Esophagus (tissue), 2 donors: ENCODE measurements at regions not wholly inside any gene's neighbourhood (a gene's known extent, or its start where the extent isn't known, plus 50 kb on each side); places are given as distances from the start of the nearest gene placed in this dataset.
"Not testable (repeated sequence)": the region's sequence is repeated elsewhere in the genome, so short reads cannot be mapped to it uniquely, and the experiment has no call there.

Experiments
- H3K27ac ChIP-seq, 2 donors: one replicate each; pipeline ENCODE4 v1.5.1; 2013; ENCODE audit warnings: low read depth in 2 of 2, mild to moderate bottlenecking in 2 of 2, inconsistent platforms in 1 of 2, low read length in 1 of 2, moderate library complexity in 1 of 2
- H3K27me3 ChIP-seq, 2 donors: one replicate each; pipeline ENCODE4 v1.6.1; 2013; ENCODE audit warnings: low read length in 2 of 2, control low read depth in 1 of 2, mild to moderate bottlenecking in 1 of 2; ENCODE audit not compliant: insufficient read depth in 2 of 2, control insufficient read depth in 1 of 2
- H3K36me3 ChIP-seq, 2 donors: one replicate each; pipeline ENCODE4 v1.6.1; 2013; ENCODE audit warnings: low read length in 1 of 2; ENCODE audit not compliant: control insufficient read depth in 2 of 2, insufficient read depth in 2 of 2
- H3K4me1 ChIP-seq, 2 donors: one replicate each; pipeline ENCODE4 v1.6.1; 2013; ENCODE audit warnings: low read length in 1 of 2; ENCODE audit not compliant: control insufficient read depth in 2 of 2, insufficient read depth in 2 of 2
- H3K4me3 ChIP-seq, 2 donors: one replicate each; pipeline ENCODE4 v1.5.1; 2013; ENCODE audit warnings: low read length in 2 of 2, mild to moderate bottlenecking in 2 of 2, low read depth in 1 of 2, moderate library complexity in 1 of 2
- H3K9me3 ChIP-seq, 2 donors: one replicate each; pipeline ENCODE4 v1.6.1; 2013; ENCODE audit warnings: mild to moderate bottlenecking in 2 of 2, low read depth in 1 of 2, low read length in 1 of 2, moderate library complexity in 1 of 2; ENCODE audit not compliant: control insufficient read depth in 2 of 2, insufficient read depth in 1 of 2
- WGBS, 2 donors: extraction: QIAGEN DNeasy Blood & Tissue Kit; methylation state at CpG; one replicate each; pipeline ENCODE4 v1.1.7; 2013; 5-methylcytosine and 5-hydroxymethylcytosine counted together
- donor health status: healthy with polysubstance abuse.
- donor health status: Bipolar disorder and iron deficiency.

- H3K27me3 ChIP-seq, H3K4me1 ChIP-seq, H3K27ac ChIP-seq, H3K9me3 ChIP-seq, H3K36me3 ChIP-seq, H3K4me3 ChIP-seq: not testable (repeated sequence)
- 67 to 72% methylated on average over 9 to 11 of the region's 11 CpGs for WGBS, 2 donors
These were observed 161.0 kb downstream of the ADRA2C start for GRCh38 chr4:3926969-3927755.

- not testable (repeated sequence) for H3K9me3 ChIP-seq, H3K4me3 ChIP-seq, H3K27ac ChIP-seq, H3K36me3 ChIP-seq, H3K4me1 ChIP-seq, H3K27me3 ChIP-seq
- WGBS, 2 donors = 77 to 83% methylated on average over 5 to 8 of the region's 8 CpGs
These were observed 163.2 kb downstream of the ADRA2C start for GRCh38 chr4:3929431-3929830.

DNA sequence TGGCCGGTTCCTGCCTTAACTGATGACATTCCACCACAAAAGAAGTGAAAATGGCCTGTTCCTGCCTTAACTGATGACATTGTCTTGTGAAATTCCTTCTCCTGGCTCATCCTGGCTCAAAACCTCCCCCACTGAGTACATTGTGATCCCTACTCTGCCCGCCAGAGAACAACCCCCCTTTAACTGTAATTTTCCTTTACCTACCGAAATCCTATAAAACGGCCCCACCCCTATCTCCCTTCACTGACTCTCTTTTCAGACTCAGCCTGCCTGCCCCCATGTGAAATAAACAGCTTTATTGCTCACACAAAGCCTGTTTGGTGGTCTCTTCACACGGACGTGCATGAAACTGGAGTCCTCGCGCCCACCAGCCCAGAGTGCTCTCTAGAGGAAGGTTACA lies 166.5 kb downstream of the ADRA2C start:
- WGBS, 2 donors = 79% methylated on average over 7 of the region's 8 CpGs
- H3K4me1 ChIP-seq = not testable (repeated sequence)

GRCh38 chr4:3935406-3935805 lies 169.2 kb downstream of the ADRA2C start:
- WGBS, 2 donors = 93 to 95% methylated on average over 10 of the region's 10 CpGs
- not testable (repeated sequence) for H3K27me3 ChIP-seq, H3K36me3 ChIP-seq, H3K4me3 ChIP-seq, H3K9me3 ChIP-seq, H3K27ac ChIP-seq, H3K4me1 ChIP-seq

More for the DNA sequence above, 166.5 kb downstream of the ADRA2C start:
- not testable (repeated sequence) for H3K27ac ChIP-seq, H3K36me3 ChIP-seq, H3K4me3 ChIP-seq, H3K9me3 ChIP-seq, H3K27me3 ChIP-seq

GRCh38 chr4:3936184-3936583 lies 170.0 kb downstream of the ADRA2C start:
- Histone ChIP-seq H3K27me3 (no peaks in the 10 kb centered on the region), H3K27ac (no peak overlapping the region), H3K4me1 (no peaks in the 10 kb centered on the region), H3K4me3 (no peak overlapping the region), H3K9me3 (no peaks in the 10 kb centered on the region), H3K36me3 (no peaks in the 10 kb centered on the region)
- 81 to 82% methylated on average over 10 to 13 of the region's 13 CpGs for WGBS, 2 donors

DNA sequence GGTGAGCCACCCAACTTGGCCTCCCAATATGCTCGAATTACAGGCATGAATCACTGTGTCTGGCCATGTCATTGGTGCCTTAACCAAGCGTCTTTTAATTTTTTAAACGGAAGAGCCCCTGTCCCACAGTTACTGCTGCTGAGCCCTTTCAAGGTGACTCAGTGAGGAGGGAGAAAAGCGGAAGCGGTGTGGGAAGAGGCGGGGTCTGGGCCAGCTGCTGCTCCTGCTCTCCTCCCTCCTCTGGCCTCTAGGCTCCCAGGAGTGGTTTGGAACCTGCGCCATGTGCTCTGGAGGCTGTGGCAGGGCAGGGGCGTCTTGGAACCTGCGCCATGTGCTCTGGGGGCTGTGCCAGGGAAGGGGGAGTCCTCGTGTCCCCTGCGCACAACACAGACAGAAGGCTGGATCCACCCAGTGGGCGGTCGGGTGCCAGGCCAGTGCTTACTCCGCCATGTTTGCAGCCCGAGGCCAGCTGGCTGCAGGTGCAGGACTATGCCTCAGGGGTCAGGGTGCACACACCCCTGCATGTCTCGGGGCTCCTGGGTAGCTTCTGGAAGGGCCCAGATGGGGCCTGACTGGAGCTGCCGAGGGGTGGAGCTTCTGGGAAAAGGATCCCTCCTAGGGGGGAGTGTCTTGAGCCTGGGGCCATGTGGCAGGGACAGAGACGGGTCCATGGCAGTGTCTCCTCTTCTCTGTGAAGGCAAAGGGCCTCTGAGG lies 171.8 kb downstream of the ADRA2C start:
- H3K9me3 ChIP-seq, H3K27ac ChIP-seq, H3K27me3 ChIP-seq, H3K36me3 ChIP-seq, H3K4me3 ChIP-seq, H3K4me1 ChIP-seq: not testable (repeated sequence)
- 62 to 65% methylated on average over 16 to 18 of the region's 18 CpGs for WGBS, 2 donors

- not testable (repeated sequence) for H3K27me3 ChIP-seq, H3K4me1 ChIP-seq, H3K27ac ChIP-seq, H3K9me3 ChIP-seq, H3K4me3 ChIP-seq, H3K36me3 ChIP-seq
- WGBS, 2 donors = 75 to 78% methylated on average over 8 of the region's 8 CpGs
These were observed 172.5 kb downstream of the ADRA2C start for GRCh38 chr4:3938676-3939075.

- H3K4me1 ChIP-seq, H3K4me3 ChIP-seq, H3K36me3 ChIP-seq, H3K9me3 ChIP-seq, H3K27me3 ChIP-seq, H3K27ac ChIP-seq: not testable (repeated sequence)
- WGBS, 2 donors = 46 to 52% methylated on average over 9 of the region's 10 CpGs
These were observed 173.9 kb downstream of the ADRA2C start for GRCh38 chr4:3939954-3940591.

DNA sequence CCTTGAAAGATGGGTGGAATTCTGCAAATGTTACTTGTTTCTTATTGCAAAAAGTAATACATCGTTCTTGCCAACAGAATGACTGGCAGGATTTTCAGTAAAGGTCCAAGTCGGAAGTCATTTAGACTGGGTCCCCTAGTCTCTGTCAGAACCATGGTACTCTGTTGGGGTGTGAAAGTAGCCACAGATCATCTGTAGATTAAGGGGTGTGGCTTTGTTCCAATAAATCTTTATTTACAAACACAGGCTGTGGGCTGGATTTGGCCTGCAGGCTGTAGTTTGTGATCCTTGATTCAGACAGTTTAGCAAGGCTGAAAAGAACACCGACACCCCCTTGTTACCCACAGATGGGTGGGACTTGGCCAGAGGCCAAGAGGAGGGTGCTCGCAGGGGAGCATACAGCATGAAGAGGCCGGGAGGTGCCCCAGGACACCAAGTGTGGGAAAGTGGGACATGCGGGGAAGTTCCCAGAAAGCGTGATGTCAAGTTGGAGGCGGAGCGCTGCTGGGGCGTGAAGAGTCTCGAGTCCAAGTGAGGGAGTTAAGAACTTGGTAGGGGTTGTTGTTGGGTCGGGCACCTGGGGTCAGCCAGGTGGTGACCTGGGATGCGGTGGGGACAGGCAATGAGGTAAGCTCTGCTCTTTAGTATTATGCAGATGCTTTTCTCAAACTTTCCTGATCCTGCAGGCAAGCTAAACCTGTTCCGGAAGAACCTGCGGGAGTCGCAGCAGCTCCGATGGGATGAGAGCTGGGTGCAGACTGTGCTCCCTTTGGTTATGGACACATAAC lies 175.7 kb downstream of the ADRA2C start:
- H3K36me3 ChIP-seq, H3K27me3 ChIP-seq, H3K4me1 ChIP-seq, H3K9me3 ChIP-seq, H3K27ac ChIP-seq, H3K4me3 ChIP-seq: not testable (repeated sequence)
- 45 to 55% methylated on average over 16 to 17 of the region's 17 CpGs for WGBS, 2 donors
